ENCODE measurements at regions not wholly inside any gene's neighbourhood (a gene's known extent, or its start where the extent isn't known, plus 50 kb on each side); places are given as distances from the start of the nearest gene placed in this dataset. TPM values are rescaled to one million over a fixed set of nuclear protein-coding genes. Genes with fewer than 3 reads are reported as not detected.

DNA sequence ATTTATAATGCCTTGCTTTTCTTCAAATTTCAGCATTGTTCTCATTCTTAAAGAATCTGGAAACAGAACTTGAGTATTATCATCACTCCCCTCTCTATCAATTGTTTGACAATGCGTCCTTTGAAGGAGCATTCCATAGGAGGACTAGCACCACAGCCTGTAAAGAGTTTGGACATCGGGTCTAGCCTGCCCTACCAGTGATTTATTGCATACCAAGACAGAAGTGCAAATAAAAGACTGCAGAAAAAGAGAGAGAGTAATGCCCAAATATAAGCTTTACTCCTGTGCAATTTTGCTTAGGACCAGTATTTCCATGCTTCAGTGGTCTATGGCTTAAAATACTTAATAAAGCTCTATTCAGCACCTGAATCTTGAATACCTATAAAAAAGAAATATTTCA is 55.4 kb upstream of the MAP2 start:
- no peak for DNase-seq
- no peak for TF ChIP-seq POLR2A (IDR thresholded peaks at IDR 0.05)
- TF ChIP-seq, protein P1, sequence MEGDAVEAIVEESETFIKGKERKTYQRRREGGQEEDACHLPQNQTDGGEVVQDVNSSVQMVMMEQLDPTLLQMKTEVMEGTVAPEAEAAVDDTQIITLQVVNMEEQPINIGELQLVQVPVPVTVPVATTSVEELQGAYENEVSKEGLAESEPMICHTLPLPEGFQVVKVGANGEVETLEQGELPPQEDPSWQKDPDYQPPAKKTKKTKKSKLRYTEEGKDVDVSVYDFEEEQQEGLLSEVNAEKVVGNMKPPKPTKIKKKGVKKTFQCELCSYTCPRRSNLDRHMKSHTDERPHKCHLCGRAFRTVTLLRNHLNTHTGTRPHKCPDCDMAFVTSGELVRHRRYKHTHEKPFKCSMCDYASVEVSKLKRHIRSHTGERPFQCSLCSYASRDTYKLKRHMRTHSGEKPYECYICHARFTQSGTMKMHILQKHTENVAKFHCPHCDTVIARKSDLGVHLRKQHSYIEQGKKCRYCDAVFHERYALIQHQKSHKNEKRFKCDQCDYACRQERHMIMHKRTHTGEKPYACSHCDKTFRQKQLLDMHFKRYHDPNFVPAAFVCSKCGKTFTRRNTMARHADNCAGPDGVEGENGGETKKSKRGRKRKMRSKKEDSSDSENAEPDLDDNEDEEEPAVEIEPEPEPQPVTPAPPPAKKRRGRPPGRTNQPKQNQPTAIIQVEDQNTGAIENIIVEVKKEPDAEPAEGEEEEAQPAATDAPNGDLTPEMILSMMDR (IDR thresholded peaks at IDR 0.05), result no peak
- Histone ChIP-seq H3K4me3 (no peak overlapping the region), H3K9me3 (no peaks in the 10 kb centered on the region), H3K4me1 (no peaks in the 10 kb centered on the region), H3K27me3 (no peaks in the 10 kb centered on the region), H3K36me3 (no peaks in the 10 kb centered on the region), H3K27ac (no peak overlapping the region)
- intact Hi-C loops (cut with DNase I; ENCODE audit: low total_unique reads), result no loop called here

DNA sequence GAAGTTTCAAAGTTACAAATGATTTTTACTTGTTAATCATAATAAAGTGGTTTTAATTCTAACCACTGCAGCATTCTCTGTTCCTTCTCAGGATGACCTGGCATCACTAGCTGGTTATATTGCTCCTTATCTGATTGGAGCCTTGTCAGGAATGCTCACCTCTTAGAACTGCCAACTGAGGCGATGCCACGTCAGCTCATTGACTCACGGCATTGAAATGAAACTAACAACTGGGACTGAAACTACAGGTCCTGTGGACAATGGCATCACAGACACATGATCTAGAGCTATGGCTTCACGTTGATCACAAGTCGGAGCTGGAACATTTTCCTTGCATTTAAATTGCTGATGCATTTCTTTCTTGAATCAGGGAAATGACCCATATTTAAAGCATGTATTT is 54.9 kb upstream of the MAP2 start:
- H3K4me1 ChIP-seq, result no peaks in the 10 kb centered on the region
- H3K4me3 ChIP-seq, result no peak overlapping the region
- no peak overlapping the region for H3K27ac ChIP-seq
- H3K36me3 ChIP-seq, result no peaks in the 10 kb centered on the region
- H3K27me3 ChIP-seq, result no peaks in the 10 kb centered on the region
- no peak for TF ChIP-seq POLR2A (IDR thresholded peaks at IDR 0.05)
- TF ChIP-seq, protein P1 (IDR thresholded peaks at IDR 0.05), result no peak
- no peak for DNase-seq
- no peaks in the 10 kb centered on the region for H3K9me3 ChIP-seq
- intact Hi-C loops (cut with DNase I; ENCODE audit: low total_unique reads), result no loop called here

DNA sequence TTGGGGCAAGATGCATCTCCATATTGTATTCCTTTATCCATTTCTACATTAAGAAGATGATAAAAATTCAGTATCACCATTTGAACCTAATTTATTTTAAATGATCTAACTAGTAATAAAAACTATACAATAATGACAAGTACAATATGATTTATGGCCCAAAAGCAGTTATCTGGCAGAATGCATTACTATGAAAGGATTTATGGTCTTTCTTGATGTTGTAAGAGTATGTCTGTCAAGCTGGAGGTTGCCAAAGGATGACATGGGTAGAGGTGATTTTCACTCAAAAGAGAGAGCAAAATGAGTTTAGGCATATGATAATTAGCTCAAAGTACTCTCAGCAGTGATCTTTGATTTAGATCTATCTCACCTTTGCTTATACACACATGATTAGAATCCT is 54.2 kb upstream of the MAP2 start:
- Histone ChIP-seq H3K27ac (no peak overlapping the region), H3K4me3 (no peak overlapping the region), H3K27me3 (no peaks in the 10 kb centered on the region), H3K9me3 (no peaks in the 10 kb centered on the region), H3K36me3 (no peaks in the 10 kb centered on the region), H3K4me1 (no peaks in the 10 kb centered on the region)
- no peak for TF ChIP-seq POLR2A (IDR thresholded peaks at IDR 0.05)
- TF ChIP-seq, protein P1 (IDR thresholded peaks at IDR 0.05), result no peak
- no peak for DNase-seq
- intact Hi-C loops (cut with DNase I; ENCODE audit: low total_unique reads), result no loop called here

DNA sequence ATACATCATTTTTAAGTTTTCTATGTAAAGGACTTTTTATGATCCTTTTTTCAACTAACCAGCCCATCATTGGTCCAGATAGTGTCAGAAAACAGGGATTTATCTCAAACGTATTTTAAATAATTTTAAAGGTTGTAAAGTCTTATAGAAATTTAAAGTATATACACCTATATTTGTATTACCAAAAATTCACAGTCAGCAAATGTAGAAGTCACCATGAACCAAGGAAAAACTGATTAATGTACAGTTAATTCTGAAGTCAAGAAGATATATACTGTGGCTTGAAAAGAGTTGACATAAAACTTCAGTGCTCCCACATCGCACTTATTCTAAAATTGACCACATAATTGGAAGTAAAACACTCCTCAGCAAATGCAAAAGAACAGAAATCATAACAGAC is 52.4 kb upstream of the MAP2 start:
- Histone ChIP-seq H3K36me3 (no peaks in the 10 kb centered on the region), H3K4me3 (no peak overlapping the region), H3K27ac (no peak overlapping the region), H3K27me3 (no peaks in the 10 kb centered on the region), H3K4me1 (no peaks in the 10 kb centered on the region), H3K9me3 (no peaks in the 10 kb centered on the region)
- TF ChIP-seq, protein P1 (IDR thresholded peaks at IDR 0.05), result no peak
- TF ChIP-seq POLR2A (IDR thresholded peaks at IDR 0.05), result no peak
- intact Hi-C loops (cut with DNase I; ENCODE audit: low total_unique reads), result no loop called here
- DNase-seq, result no peak

Small RNAs in the stretch of these regions (small RNA-seq; reads per million reads assigned to genes)
- gene RNA5SP117, result not detected

All from uterus (tissue), 3 donors.